Suprapubic skin (tissue), 4 donors: ENCODE measurements at regions not wholly inside any gene's neighbourhood (a gene's known extent, or its start where the extent isn't known, plus 50 kb on each side); places are given as distances from the start of the nearest gene placed in this dataset.

ENCODE experiments used
- DNase-seq, 2 donors: peaks; one replicate each; pipeline ENCODE4 v3.0.0-alpha.2; 2019; ENCODE audit warnings: low spot score in 2 of 2
- H3K27ac ChIP-seq: fragments of 200-600 bp; sonication (generic); one replicate; pipeline ENCODE4 v1.5.1; 2019
- H3K27me3 ChIP-seq: fragments of 200-600 bp; sonication (generic); one replicate; pipeline ENCODE4 v1.5.1; 2019
- H3K36me3 ChIP-seq: fragments of 200-600 bp; sonication (generic); one replicate; pipeline ENCODE4 v1.5.1; 2019
- H3K4me1 ChIP-seq: fragments of 200-600 bp; sonication (generic); one replicate; pipeline ENCODE4 v1.5.1; 2019
- H3K4me3 ChIP-seq: fragments of 200-600 bp; sonication (generic); one replicate; pipeline ENCODE4 v1.5.1; 2019; ENCODE audit warnings: mild to moderate bottlenecking
- H3K9me3 ChIP-seq: fragments of 200-600 bp; sonication (generic); one replicate; pipeline ENCODE4 v1.5.1; 2019
- CTCF ChIP-seq, 2 donors: fragments of 200-600 bp in 1 of 2; fragments of 450-650 bp in 1 of 2; sonication (generic) in 1 of 2; IDR thresholded peaks; one replicate each; pipeline ENCODE4 v1.5.1; 2016 to 2019; ENCODE audit warnings: antibody characterized with exemption in 2 of 2, mild to moderate bottlenecking in 1 of 2, moderate library complexity in 1 of 2
- EP300 ChIP-seq: sonication (generic); formaldehyde crosslinking; IDR thresholded peaks from one replicate; pipeline ENCODE4 v1.6.1; 2017; ENCODE audit warnings: antibody characterized with exemption
- POLR2A ChIP-seq, 2 donors: fragments of 450-650 bp; IDR thresholded peaks; one replicate each; pipeline ENCODE4 v1.6.1; 2017; ENCODE audit warnings: antibody characterized with exemption in 2 of 2, mild to moderate bottlenecking in 2 of 2, moderate library complexity in 2 of 2
- POLR2AphosphoS5 ChIP-seq, 3 donors: sonication (generic); formaldehyde crosslinking; IDR thresholded peaks; one replicate each; pipeline ENCODE4 v1.6.1; 2017; ENCODE audit warnings: antibody characterized with exemption in 3 of 3
- WGBS: methylation state at CpG from one replicate; pipeline ENCODE4 v1.1.5; 2018; 5-methylcytosine and 5-hydroxymethylcytosine counted together

GRCh38 chr9:22990349-22990748, 543.7 kb downstream of the DMRTA1 start:
- no peaks in the 10 kb centered on the region for H3K27me3 ChIP-seq
- TF ChIP-seq POLR2A (IDR thresholded peaks at IDR 0.05) (no peak), CTCF (IDR thresholded peaks at IDR 0.05) (no peak), POLR2AphosphoS5 (IDR thresholded peaks at IDR 0.05) (no peak), EP300 (no peak)
- no peak overlapping the region for H3K4me3 ChIP-seq
- no peaks in the 10 kb centered on the region for H3K9me3 ChIP-seq
- 82% methylated on average over 4 of the region's 4 CpGs for WGBS
- no peaks in the 10 kb centered on the region for H3K4me1 ChIP-seq
- no peak for DNase-seq
- no peaks in the 10 kb centered on the region for H3K36me3 ChIP-seq
- no peak overlapping the region for H3K27ac ChIP-seq

DNA sequence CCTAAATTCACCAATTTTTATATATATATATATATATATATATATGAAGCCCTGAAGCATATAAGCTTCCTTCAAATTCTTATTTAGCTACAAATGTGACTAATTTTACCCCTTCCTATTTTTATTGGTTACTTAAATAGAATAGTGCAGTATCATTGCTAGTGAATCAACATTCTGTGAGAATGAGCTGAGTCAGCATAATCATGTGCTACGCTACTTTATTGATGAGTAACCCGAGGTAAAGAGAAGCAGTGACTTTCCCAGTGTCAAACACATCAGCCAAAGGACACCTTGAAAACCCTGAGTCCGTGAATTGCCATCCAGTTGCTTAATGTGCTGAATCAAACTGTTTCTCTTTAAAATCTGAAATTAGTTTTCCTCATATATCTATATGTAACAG, 546.2 kb downstream of the DMRTA1 start:
- no peak overlapping the region for H3K27ac ChIP-seq
- H3K4me1 ChIP-seq: no peaks in the 10 kb centered on the region
- no peak for TF ChIP-seq POLR2A (IDR thresholded peaks at IDR 0.05)
- no peak for TF ChIP-seq EP300
- no peak for TF ChIP-seq CTCF (IDR thresholded peaks at IDR 0.05)
- no peak for TF ChIP-seq POLR2AphosphoS5 (IDR thresholded peaks at IDR 0.05)
- no peaks in the 10 kb centered on the region for H3K27me3 ChIP-seq
- H3K9me3 ChIP-seq: peaks cover 13% of the 10 kb centered on the region
- H3K4me3 ChIP-seq: no peak overlapping the region
- no peak for DNase-seq
- 72% methylated on average over 3 of the region's 3 CpGs for WGBS
- no peaks in the 10 kb centered on the region for H3K36me3 ChIP-seq

DNA sequence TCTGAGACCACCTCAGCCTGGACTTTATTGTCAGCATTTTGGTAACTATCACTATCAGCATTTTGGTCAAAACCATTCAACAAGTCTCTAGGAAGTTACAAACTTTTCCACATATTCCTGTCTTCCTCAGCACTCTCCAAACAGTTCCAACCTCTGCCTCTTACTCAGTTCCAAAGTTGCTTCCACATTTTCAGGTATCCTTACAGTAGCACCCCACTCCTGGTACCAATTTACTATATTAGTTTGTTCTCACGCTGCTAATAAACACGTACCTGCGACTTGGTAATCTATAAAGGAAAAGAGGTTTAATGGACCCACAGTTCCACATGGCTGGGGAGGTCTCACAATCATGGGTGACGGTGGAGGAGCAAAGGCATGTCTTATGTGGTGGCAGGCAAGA, 551.3 kb downstream of the DMRTA1 start:
- peaks cover 13% of the 10 kb centered on the region for H3K9me3 ChIP-seq
- no peak overlapping the region for H3K4me3 ChIP-seq
- DNase-seq: no peak
- no peak overlapping the region for H3K27ac ChIP-seq
- no peaks in the 10 kb centered on the region for H3K4me1 ChIP-seq
- TF ChIP-seq CTCF (IDR thresholded peaks at IDR 0.05) (no peak), EP300 (no peak), POLR2A (IDR thresholded peaks at IDR 0.05) (no peak), POLR2AphosphoS5 (IDR thresholded peaks at IDR 0.05) (no peak)
- 95% methylated on average over 4 of the region's 4 CpGs for WGBS
- H3K27me3 ChIP-seq: no peaks in the 10 kb centered on the region
- H3K36me3 ChIP-seq: no peaks in the 10 kb centered on the region

- DNase-seq: no peak
- Histone ChIP-seq H3K4me3 (no peak overlapping the region), H3K36me3 (no peaks in the 10 kb centered on the region), H3K27ac (no peak overlapping the region), H3K9me3 (no peaks in the 10 kb centered on the region), H3K27me3 (no peaks in the 10 kb centered on the region), H3K4me1 (no peaks in the 10 kb centered on the region)
- TF ChIP-seq CTCF (IDR thresholded peaks at IDR 0.05): no peak
- no peak for TF ChIP-seq POLR2A (IDR thresholded peaks at IDR 0.05)
- no peak for TF ChIP-seq EP300
- TF ChIP-seq POLR2AphosphoS5 (IDR thresholded peaks at IDR 0.05): no peak
- 48% methylated on average over 5 of the region's 5 CpGs for WGBS
Observed at GRCh38 chr9:23005156-23005555, 558.5 kb downstream of the DMRTA1 start.

- Histone ChIP-seq H3K4me1 (no peaks in the 10 kb centered on the region), H3K9me3 (no peaks in the 10 kb centered on the region), H3K27ac (no peak overlapping the region), H3K36me3 (no peaks in the 10 kb centered on the region), H3K27me3 (no peaks in the 10 kb centered on the region), H3K4me3 (no peak overlapping the region)
- TF ChIP-seq EP300 (no peak), CTCF (IDR thresholded peaks at IDR 0.05) (no peak), POLR2AphosphoS5 (IDR thresholded peaks at IDR 0.05) (no peak), POLR2A (IDR thresholded peaks at IDR 0.05) (no peak)
- 93% methylated on average over 1 of the region's 1 CpG for WGBS
- no peak for DNase-seq
Observed at GRCh38 chr9:23006127-23006526, 559.5 kb downstream of the DMRTA1 start.
